ENCODE measurements at regions not wholly inside any gene's neighbourhood (a gene's known extent, or its start where the extent isn't known, plus 50 kb on each side); places are given as distances from the start of the nearest gene placed in this dataset.

GRCh38 chr17:59506894-59507726, 58.3 kb upstream of the DHX40 start:
- H3K4me3 ChIP-seq, result no peak overlapping the region
- H3K27me3 ChIP-seq, result no peaks in the 10 kb centered on the region
- no peaks in the 10 kb centered on the region for H3K9me2 ChIP-seq (replicated peaks; ENCODE audit: insufficient read depth)
- H3K36me3 ChIP-seq (replicated peaks; ENCODE audit: insufficient read depth, low read depth), result no peaks in the 10 kb centered on the region
- no peak overlapping the region for H3K4me2 ChIP-seq
- H4K20me1 ChIP-seq (ENCODE audit: insufficient read depth, poor library complexity, severe bottlenecking), result no peaks in the 10 kb centered on the region
- no peak overlapping the region for H2AFZ ChIP-seq
- peaks cover 4% of the 10 kb centered on the region for H3K4me1 ChIP-seq (ENCODE audit: insufficient read depth)
- TF ChIP-seq CTCF (IDR thresholded peaks at IDR 0.05; ENCODE audit: poor library complexity) (no peak), EZH2phosphoT487 (IDR thresholded peaks at IDR 0.05; ENCODE audit: low read depth, severe bottlenecking, unreplicated experiment) (no peak), EZH2 (IDR thresholded peaks at IDR 0.05; ENCODE audit: borderline replicate concordance) (no peak)
- H3K79me2 ChIP-seq, result no peaks in the 10 kb centered on the region
- no peak overlapping the region for H3K27ac ChIP-seq
- H3K9me3 ChIP-seq (ENCODE audit: low read depth), result no peaks in the 10 kb centered on the region
- DNase-seq (ENCODE audit: low spot score), result no peak
- WGBS (ENCODE audit: low lambda C conversion rate, missing lambda C conversion rate), result 91% methylated on average over 9 of the region's 9 CpGs

GRCh38 chr17:59508999-59509625, 56.3 kb upstream of the DHX40 start:
- no peaks in the 10 kb centered on the region for H3K79me2 ChIP-seq
- H3K27ac ChIP-seq, result no peak overlapping the region
- TF ChIP-seq EZH2 (IDR thresholded peaks at IDR 0.05; ENCODE audit: borderline replicate concordance) (no peak), EZH2phosphoT487 (IDR thresholded peaks at IDR 0.05; ENCODE audit: low read depth, severe bottlenecking, unreplicated experiment) (no peak), CTCF (IDR thresholded peaks at IDR 0.05; ENCODE audit: poor library complexity) (no peak)
- H4K20me1 ChIP-seq (ENCODE audit: insufficient read depth, poor library complexity, severe bottlenecking), result no peaks in the 10 kb centered on the region
- H3K9me2 ChIP-seq (replicated peaks; ENCODE audit: insufficient read depth), result no peaks in the 10 kb centered on the region
- H3K4me1 ChIP-seq (ENCODE audit: insufficient read depth), result peaks cover 9% of the 10 kb centered on the region
- H3K36me3 ChIP-seq (replicated peaks; ENCODE audit: insufficient read depth, low read depth), result no peaks in the 10 kb centered on the region
- no peaks in the 10 kb centered on the region for H3K9me3 ChIP-seq (ENCODE audit: low read depth)
- WGBS (ENCODE audit: low lambda C conversion rate, missing lambda C conversion rate), result 95% methylated on average over 7 of the region's 7 CpGs
- no peak overlapping the region for H3K4me3 ChIP-seq
- DNase-seq (ENCODE audit: low spot score), result no peak
- H3K4me2 ChIP-seq, result no peak overlapping the region
- no peaks in the 10 kb centered on the region for H3K27me3 ChIP-seq
- no peak overlapping the region for H2AFZ ChIP-seq

GRCh38 chr17:59510611-59511010, 54.8 kb upstream of the DHX40 start:
- H3K4me3 ChIP-seq, result no peak overlapping the region
- no peak for DNase-seq (ENCODE audit: low spot score)
- no peaks in the 10 kb centered on the region for H3K9me3 ChIP-seq (ENCODE audit: low read depth)
- no peaks in the 10 kb centered on the region for H3K9me2 ChIP-seq (replicated peaks; ENCODE audit: insufficient read depth)
- H3K27ac ChIP-seq, result no peak overlapping the region
- 93% methylated on average over 2 of the region's 2 CpGs for WGBS (ENCODE audit: low lambda C conversion rate, missing lambda C conversion rate)
- H2AFZ ChIP-seq, result no peak overlapping the region
- H4K20me1 ChIP-seq (ENCODE audit: insufficient read depth, poor library complexity, severe bottlenecking), result no peaks in the 10 kb centered on the region
- peaks cover 10% of the 10 kb centered on the region for H3K4me1 ChIP-seq (ENCODE audit: insufficient read depth)
- TF ChIP-seq CTCF (IDR thresholded peaks at IDR 0.05; ENCODE audit: poor library complexity) (no peak), EZH2phosphoT487 (IDR thresholded peaks at IDR 0.05; ENCODE audit: low read depth, severe bottlenecking, unreplicated experiment) (no peak), EZH2 (IDR thresholded peaks at IDR 0.05; ENCODE audit: borderline replicate concordance) (no peak)
- no peaks in the 10 kb centered on the region for H3K27me3 ChIP-seq
- no peak overlapping the region for H3K4me2 ChIP-seq
- no peaks in the 10 kb centered on the region for H3K36me3 ChIP-seq (replicated peaks; ENCODE audit: insufficient read depth, low read depth)
- H3K79me2 ChIP-seq, result no peaks in the 10 kb centered on the region

Data from hepatocyte (in vitro differentiated cells).